ENCODE measurements at regions not wholly inside any gene's neighbourhood (a gene's known extent, or its start where the extent isn't known, plus 50 kb on each side); places are given as distances from the start of the nearest gene placed in this dataset.
"Not testable (repeated sequence)": the region's sequence is repeated elsewhere in the genome, so short reads cannot be mapped to it uniquely, and the experiment has no call there.

DNA sequence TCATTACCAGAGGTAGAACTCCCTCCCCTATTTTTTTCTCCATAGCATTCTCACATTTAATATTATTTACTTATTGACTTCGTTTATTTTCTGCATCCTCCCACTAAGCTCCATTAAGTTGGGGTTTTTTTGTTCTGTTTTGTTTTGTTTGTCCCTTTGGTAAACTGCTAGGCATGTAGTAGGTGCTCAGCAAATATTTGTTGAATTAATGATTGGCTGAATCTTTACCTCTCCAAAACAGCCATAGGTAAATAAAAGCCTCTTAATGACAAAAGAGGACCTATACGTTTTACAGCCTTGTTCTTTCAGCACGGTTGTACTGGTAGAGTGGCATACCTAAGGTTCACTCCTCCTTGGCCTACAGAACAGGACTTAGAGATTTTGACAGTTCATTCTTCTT is 52.0 kb downstream of the PRORP start:
- H3K4me3 ChIP-seq (ENCODE audit: low read depth, low read length) = no peak overlapping the region
- no peak for DNase-seq (ENCODE audit: low read depth)
- TF ChIP-seq, protein P1, sequence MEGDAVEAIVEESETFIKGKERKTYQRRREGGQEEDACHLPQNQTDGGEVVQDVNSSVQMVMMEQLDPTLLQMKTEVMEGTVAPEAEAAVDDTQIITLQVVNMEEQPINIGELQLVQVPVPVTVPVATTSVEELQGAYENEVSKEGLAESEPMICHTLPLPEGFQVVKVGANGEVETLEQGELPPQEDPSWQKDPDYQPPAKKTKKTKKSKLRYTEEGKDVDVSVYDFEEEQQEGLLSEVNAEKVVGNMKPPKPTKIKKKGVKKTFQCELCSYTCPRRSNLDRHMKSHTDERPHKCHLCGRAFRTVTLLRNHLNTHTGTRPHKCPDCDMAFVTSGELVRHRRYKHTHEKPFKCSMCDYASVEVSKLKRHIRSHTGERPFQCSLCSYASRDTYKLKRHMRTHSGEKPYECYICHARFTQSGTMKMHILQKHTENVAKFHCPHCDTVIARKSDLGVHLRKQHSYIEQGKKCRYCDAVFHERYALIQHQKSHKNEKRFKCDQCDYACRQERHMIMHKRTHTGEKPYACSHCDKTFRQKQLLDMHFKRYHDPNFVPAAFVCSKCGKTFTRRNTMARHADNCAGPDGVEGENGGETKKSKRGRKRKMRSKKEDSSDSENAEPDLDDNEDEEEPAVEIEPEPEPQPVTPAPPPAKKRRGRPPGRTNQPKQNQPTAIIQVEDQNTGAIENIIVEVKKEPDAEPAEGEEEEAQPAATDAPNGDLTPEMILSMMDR (IDR thresholded peaks at IDR 0.05; ENCODE audit: low read depth, low read length, missing control alignments) = no peak

DNA sequence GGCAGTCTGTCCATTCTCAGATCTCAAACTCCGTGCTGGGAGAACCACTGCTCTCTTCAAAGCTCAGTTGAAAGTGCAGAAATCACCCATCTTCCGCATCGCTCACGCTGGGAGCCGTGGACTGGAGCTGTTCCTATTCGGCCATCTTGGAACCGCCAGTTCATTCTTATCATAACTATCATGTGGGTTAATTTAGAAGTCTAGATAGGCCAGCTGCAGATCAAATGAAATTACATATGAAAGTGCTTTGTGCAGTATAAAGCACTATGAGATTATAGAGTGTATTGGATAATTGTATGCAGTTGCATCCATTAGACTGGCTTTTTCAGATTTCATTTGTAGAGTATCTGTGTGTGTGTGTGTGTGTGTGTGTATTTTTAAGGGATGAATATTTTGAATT is 57.8 kb downstream of the PRORP start:
- no peak for DNase-seq (ENCODE audit: low read depth)
- TF ChIP-seq, protein P1 (IDR thresholded peaks at IDR 0.05; ENCODE audit: low read depth, low read length, missing control alignments) = no peak
- H3K4me3 ChIP-seq (ENCODE audit: low read depth, low read length) = no peak overlapping the region

DNA sequence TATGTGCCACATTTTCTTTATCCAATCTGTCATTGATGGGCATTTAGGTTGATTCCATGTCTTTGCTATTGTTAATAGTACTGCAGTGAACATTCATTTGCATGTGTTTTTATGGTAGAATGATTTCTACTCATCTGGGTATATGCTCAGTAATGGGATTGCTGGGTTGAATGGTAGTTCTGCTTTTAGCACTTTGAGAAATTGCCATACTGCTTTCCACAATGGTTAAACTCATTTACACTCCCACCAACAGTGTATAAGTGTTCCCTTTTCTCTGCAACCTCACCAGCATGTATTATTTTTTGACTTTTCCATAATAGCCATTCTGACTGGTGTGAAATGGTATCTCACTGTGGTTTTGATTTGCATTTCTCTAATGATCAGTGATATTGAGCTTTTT is 62.5 kb downstream of the PRORP start:
- not testable (repeated sequence) for H3K4me3 ChIP-seq (ENCODE audit: low read depth, low read length); DNase-seq (ENCODE audit: low read depth)

DNA sequence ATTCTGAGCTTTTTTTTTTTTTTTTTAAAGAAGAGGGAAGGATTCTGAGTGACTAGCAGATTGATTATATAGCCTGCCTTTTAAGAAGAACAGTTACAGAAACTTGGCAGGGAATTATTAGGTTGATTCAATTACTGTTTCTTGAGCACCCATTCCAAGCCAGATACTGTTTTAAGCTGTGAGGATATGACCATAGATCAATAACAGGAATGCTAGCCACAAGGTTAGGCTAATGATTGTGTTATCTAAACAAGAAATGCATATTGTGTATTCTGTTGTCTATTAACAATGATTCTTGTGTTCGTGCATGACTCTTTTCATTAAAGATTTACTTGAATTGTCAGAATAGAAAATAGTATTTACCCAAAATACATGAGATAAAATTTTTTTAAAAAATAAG is 67.1 kb downstream of the PRORP start:
- no peak for DNase-seq (ENCODE audit: low read depth)
- TF ChIP-seq, protein P1 (IDR thresholded peaks at IDR 0.05; ENCODE audit: low read depth, low read length, missing control alignments) = no peak
- no peak overlapping the region for H3K4me3 ChIP-seq (ENCODE audit: low read depth, low read length)

DNA sequence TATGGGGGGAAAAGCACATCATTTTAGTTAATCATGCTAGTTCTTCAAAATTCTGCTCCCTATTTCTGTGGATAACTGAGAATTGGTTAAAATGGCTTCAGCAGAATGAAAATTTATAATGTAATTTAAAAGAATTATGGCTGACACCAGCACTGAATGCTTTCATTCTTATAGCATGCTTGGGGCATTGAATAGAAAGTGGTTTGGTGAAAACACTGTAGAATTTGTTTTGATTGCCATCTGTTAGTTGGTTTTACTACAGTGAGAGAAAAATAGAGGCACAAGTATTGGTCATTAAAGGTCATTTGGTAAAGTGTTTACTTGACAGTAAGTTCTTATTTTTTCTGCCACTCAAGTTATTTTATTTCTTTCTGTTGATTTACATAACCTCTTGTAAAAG is 70.8 kb downstream of the PRORP start:
- DNase-seq (ENCODE audit: low read depth) = no peak
- no peak overlapping the region for H3K4me3 ChIP-seq (ENCODE audit: low read depth, low read length)
- TF ChIP-seq, protein P1 (IDR thresholded peaks at IDR 0.05; ENCODE audit: low read depth, low read length, missing control alignments) = no peak

DNA sequence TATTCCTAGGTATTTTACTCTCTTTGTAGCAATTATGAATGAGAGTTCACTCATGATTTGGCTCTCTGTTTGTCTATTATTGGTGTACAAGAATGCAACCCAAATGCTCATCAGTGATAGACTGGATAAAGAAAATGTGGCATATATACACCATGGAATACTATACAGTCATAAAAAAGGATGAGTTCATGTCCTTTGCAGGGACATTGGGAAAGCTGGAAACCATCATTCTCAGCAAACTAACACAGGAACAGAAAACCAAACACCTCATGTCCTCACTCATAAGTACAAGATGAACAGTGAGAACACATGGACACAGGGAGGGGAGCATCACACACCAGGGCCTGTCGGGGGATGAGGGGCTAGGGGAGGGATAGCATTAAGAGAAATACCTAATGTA is 71.8 kb downstream of the PRORP start:
- DNase-seq (ENCODE audit: low read depth); H3K4me3 ChIP-seq (ENCODE audit: low read depth, low read length): not testable (repeated sequence)

DNA sequence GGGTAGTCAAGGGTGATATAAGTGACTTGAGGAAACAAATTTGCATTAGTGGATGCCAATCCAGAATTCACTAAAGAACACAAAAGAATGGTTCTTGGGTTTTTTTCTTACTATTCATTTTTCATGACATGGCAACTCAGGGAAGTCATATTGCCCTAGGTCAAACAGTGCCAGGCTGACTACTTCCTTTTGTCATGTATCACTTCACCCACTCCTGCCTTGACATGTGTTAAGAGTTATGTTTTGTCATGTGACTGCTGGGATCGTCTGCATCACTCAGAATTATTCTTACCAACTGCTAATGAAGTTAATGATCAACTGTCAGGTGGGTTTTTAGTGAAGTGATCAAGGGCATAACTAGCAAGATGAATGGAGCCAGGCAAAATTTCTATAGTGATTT is 74.2 kb downstream of the PRORP start:
- no peak overlapping the region for H3K4me3 ChIP-seq (ENCODE audit: low read depth, low read length)
- DNase-seq (ENCODE audit: low read depth) = no peak
- TF ChIP-seq, protein P1 (IDR thresholded peaks at IDR 0.05; ENCODE audit: low read depth, low read length, missing control alignments) = no peak

DNA sequence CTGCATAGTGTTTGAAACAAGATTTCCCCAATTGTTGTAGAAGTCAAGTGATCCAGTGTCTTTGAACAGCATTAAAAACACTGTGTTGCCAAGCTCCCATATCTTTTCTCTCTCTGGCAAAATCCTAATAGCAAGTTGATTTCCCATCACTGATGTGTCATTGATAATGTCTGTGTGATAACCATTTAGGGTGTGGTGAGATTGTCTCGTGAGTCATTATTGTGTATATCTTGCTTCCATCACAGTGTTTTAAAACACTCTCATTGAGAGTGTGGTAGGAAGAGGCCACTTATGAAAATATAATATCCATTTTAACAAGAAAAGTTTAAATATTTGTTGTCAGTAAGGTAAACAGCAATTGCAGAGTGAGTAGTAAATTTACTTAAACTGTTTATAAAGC is 74.7 kb downstream of the PRORP start:
- TF ChIP-seq, protein P1 (IDR thresholded peaks at IDR 0.05; ENCODE audit: low read depth, low read length, missing control alignments) = no peak
- H3K4me3 ChIP-seq (ENCODE audit: low read depth, low read length) = no peak overlapping the region
- no peak for DNase-seq (ENCODE audit: low read depth)

Measured in GM12864 (cell line).